IMR-90 (cell line): ENCODE measurements at regions not wholly inside any gene's neighbourhood (a gene's known extent, or its start where the extent isn't known, plus 50 kb on each side); places are given as distances from the start of the nearest gene placed in this dataset.

Source experiments
- ATAC-seq: fragments of 200-7000 bp; cut with Tn5 transposase; 2 replicates; pipeline ENCODE4 v1.9.1; 2020; ENCODE audit warnings: low read depth, mild to moderate bottlenecking, moderate library complexity
- BruUV-seq: library from RNA; stranded (reverse); fragments of 400-500 nt; replicated peaks from 2 replicates; lab custom pipeline; 2021; lab: Mats Ljungman, UMichigan
- CTCF ChIA-PET: fragments of 300-600 bp; formaldehyde crosslinking; extraction: SDS; loops from one replicate; lab custom pipeline; 2021; ENCODE audit warnings: antibody characterized with exemption; lab: Yijun Ruan, JAX
- POLR2A ChIA-PET: fragments of 300-600 bp; sonication (Branson Sonifier 250); formaldehyde crosslinking; loops from one replicate; lab custom pipeline; 2022; ENCODE audit warnings: antibody characterized with exemption; ENCODE audit not compliant: unreplicated experiment; lab: Charles Lee
- DNase-seq: peaks from one replicate; pipeline ENCODE4 v3.0.0; 2013
- H2AFZ ChIP-seq: replicated peaks from 2 replicates; pipeline ENCODE3; 2013; ENCODE audit warnings: low read length, mild to moderate bottlenecking; ENCODE audit not compliant: poor library complexity
- H2AK5ac ChIP-seq: 2 replicates; pipeline ENCODE4 v1.6.1; 2013; ENCODE audit warnings: low read depth, low read length, inconsistent platforms
- H2AK9ac ChIP-seq: replicated peaks from 2 replicates; pipeline ENCODE3; 2013; ENCODE audit warnings: mild to moderate bottlenecking, low read depth, low read length, moderate library complexity; ENCODE audit not compliant: poor library complexity
- H2BK120ac ChIP-seq: 2 replicates; pipeline ENCODE4 v1.6.1; 2013; ENCODE audit warnings: low read depth, low read length, inconsistent platforms
- H2BK15ac ChIP-seq: 3 replicates; pipeline ENCODE4 v1.6.1; 2013; ENCODE audit warnings: low read depth, low read length, inconsistent platforms
- H2BK20ac ChIP-seq: 2 replicates; pipeline ENCODE4 v1.6.1; 2013; ENCODE audit warnings: low read depth, mild to moderate bottlenecking, inconsistent platforms, low read length, moderate library complexity
- H2BK5ac ChIP-seq: 2 replicates; pipeline ENCODE4 v1.6.1; 2013; ENCODE audit warnings: mild to moderate bottlenecking, low read depth, low read length, inconsistent platforms; ENCODE audit not compliant: poor library complexity, severe bottlenecking
- H3K14ac ChIP-seq: replicated peaks from 2 replicates; pipeline ENCODE4 v1.6.1; 2013; ENCODE audit warnings: low read depth, low read length, inconsistent platforms
- H3K18ac ChIP-seq: 2 replicates; pipeline ENCODE4 v1.6.1; 2013; ENCODE audit warnings: low read depth, low read length, control low read depth
- H3K23ac ChIP-seq: 2 replicates; pipeline ENCODE4 v1.6.1; 2013; ENCODE audit warnings: low read depth, low read length, inconsistent platforms
- H3K27ac ChIP-seq: 2 replicates; pipeline ENCODE4 v1.5.1; 2013; ENCODE audit warnings: mild to moderate bottlenecking, control low read depth, low read length; ENCODE audit not compliant: insufficient read depth
- H3K27me3 ChIP-seq: 2 replicates; pipeline ENCODE4 v1.6.1; 2013; ENCODE audit warnings: low read length; ENCODE audit not compliant: control insufficient read depth, insufficient read depth
- H3K36me3 ChIP-seq: 2 replicates; pipeline ENCODE4 v1.6.1; 2013; ENCODE audit warnings: low read length, mixed read lengths; ENCODE audit not compliant: control insufficient read depth, insufficient read depth
- H3K4ac ChIP-seq: 2 replicates; pipeline ENCODE4 v1.6.1; 2013; ENCODE audit warnings: low read depth, low read length, inconsistent platforms
- H3K4me1 ChIP-seq: 2 replicates; pipeline ENCODE4 v1.6.1; 2013; ENCODE audit warnings: low read length, mixed read lengths; ENCODE audit not compliant: control insufficient read depth, insufficient read depth
- H3K4me2 ChIP-seq: 2 replicates; pipeline ENCODE4 v1.6.1; 2013; ENCODE audit warnings: low read depth, mild to moderate bottlenecking, control low read depth, low read length, moderate library complexity
- H3K4me3 ChIP-seq: 2 replicates; pipeline ENCODE4 v1.5.1; 2013; ENCODE audit warnings: low read depth, mild to moderate bottlenecking, control low read depth, low read length, moderate library complexity; ENCODE audit not compliant: insufficient read depth
- H3K56ac ChIP-seq: 2 replicates; pipeline ENCODE4 v1.6.1; 2013; ENCODE audit warnings: low read length, inconsistent platforms; ENCODE audit not compliant: insufficient read depth; ENCODE audit errors: extremely low read depth
- H3K79me1 ChIP-seq, 2 experiments: 2 replicates each; pipeline ENCODE4 v1.6.1; 2013; ENCODE audit warnings: low read length in 2 of 2, inconsistent platforms in 1 of 2, low read depth in 1 of 2
- H3K9ac ChIP-seq: 2 replicates; pipeline ENCODE4 v1.6.1; 2013; ENCODE audit warnings: low read depth, low read length, control low read depth
- H3K9me1 ChIP-seq: 2 replicates; pipeline ENCODE4 v1.6.1; 2013; ENCODE audit warnings: low read length, inconsistent platforms; ENCODE audit not compliant: insufficient read depth
- H3K9me3 ChIP-seq: 2 replicates; pipeline ENCODE4 v1.6.1; 2013; ENCODE audit warnings: low read length; ENCODE audit not compliant: control insufficient read depth, insufficient read depth
- H4K20me1 ChIP-seq: 2 replicates; pipeline ENCODE4 v1.6.1; 2013; ENCODE audit warnings: low read length, inconsistent platforms; ENCODE audit not compliant: insufficient read depth
- H4K5ac ChIP-seq: 2 replicates; pipeline ENCODE4 v1.6.1; 2013; ENCODE audit warnings: mild to moderate bottlenecking, low read depth, low read length, control low read depth
- H4K8ac ChIP-seq, 2 experiments: 2 replicates each; pipeline ENCODE4 v1.6.1; 2013; ENCODE audit warnings: low read depth in 2 of 2, low read length in 2 of 2, control low read depth in 1 of 2, inconsistent platforms in 1 of 2
- H4K91ac ChIP-seq: 2 replicates; pipeline ENCODE4 v1.6.1; 2013; ENCODE audit warnings: low read depth, low read length, inconsistent platforms; ENCODE audit not compliant: insufficient read depth
- RCOR1 ChIP-seq: IDR thresholded peaks from 2 replicates; pipeline ENCODE4 v1.6.1; 2012; ENCODE audit warnings: mild to moderate bottlenecking, low read length, improper control_type of control experiment; ENCODE audit not compliant: insufficient replicate concordance
- WGBS, 2 experiments: methylation state at CpG; one replicate each; pipeline versions ENCODE4 v1.1.5 to v1.1.7; 2013; ENCODE audit warnings: missing lambda C conversion rate in 2 of 2; ENCODE audit not compliant: insufficient read length in 1 of 2; ENCODE audit errors: extremely low coverage in 2 of 2; 5-methylcytosine and 5-hydroxymethylcytosine counted together
- dilution Hi-C: fragments of 300-500 bp; cut with HindIII; formaldehyde crosslinking; loops from one replicate; pipeline ENCODE4 v1.14.3; 2018; ENCODE audit warnings: low sequenced_read_pairs; ENCODE audit not compliant: unreplicated experiment
- in situ Hi-C: fragments of 300-500 bp; cut with MboI; formaldehyde crosslinking; loops from 3 replicates; pipeline ENCODE4 v1.14.3; 2019; ENCODE audit warnings: low sequenced_read_pairs, inconsistent platforms, mixed read lengths
- intact Hi-C: fragments of 100-400 bp; cut with micrococcal nuclease; formaldehyde crosslinking; loops from 2 replicates; pipeline ENCODE4 v1.10.0; 2022

GRCh38 chr5:85132269-85132668 is 747.6 kb upstream of the EDIL3 start:
- H3K23ac ChIP-seq: no peak overlapping the region
- H3K9ac ChIP-seq: no peak overlapping the region
- no peak overlapping the region for H4K91ac ChIP-seq
- dilution Hi-C loops (no loop called here), intact Hi-C loops (no loop called here), in situ Hi-C loops (no loop called here)
- H4K5ac ChIP-seq: no peak overlapping the region
- H3K27ac ChIP-seq: no peak overlapping the region; the same call in 1 of the 2 replicates
- no peak overlapping the region for H2BK120ac ChIP-seq
- ChIA-PET POLR2A (no interaction called here), CTCF (no interaction called here)
- H2BK15ac ChIP-seq: no peak overlapping the region
- BruUV-seq: no TSS peak
- H2BK20ac ChIP-seq: no peak overlapping the region
- DNase-seq (peak; percentile 29), ATAC-seq (peak; percentile 74)
- H3K4me1 ChIP-seq: no peaks in the 10 kb centered on the region
- H4K20me1 ChIP-seq: no peaks in the 10 kb centered on the region
- H3K4me3 ChIP-seq: no peak overlapping the region
- no CpG with 5 or more reads among the region's 1 CpG for WGBS, 2 experiments
- no peak overlapping the region for H3K14ac ChIP-seq
- no peak overlapping the region for H2BK5ac ChIP-seq
- H4K8ac ChIP-seq: no peak overlapping the region
- no peaks in the 10 kb centered on the region for H3K9me3 ChIP-seq
- no peaks in the 10 kb centered on the region for H3K36me3 ChIP-seq
- no peak overlapping the region for H2AK5ac ChIP-seq
- H3K79me1 ChIP-seq: no peaks in the 10 kb centered on the region
- no peak overlapping the region for H2AFZ ChIP-seq
- H3K4ac ChIP-seq: no peak overlapping the region
- no peak overlapping the region for H3K56ac ChIP-seq
- no peak overlapping the region; the same call in 1 of the 2 replicates for H3K4me2 ChIP-seq
- H3K27me3 ChIP-seq: no peaks in the 10 kb centered on the region
- no peaks in the 10 kb centered on the region for H3K9me1 ChIP-seq
- no peak for TF ChIP-seq RCOR1
- H3K18ac ChIP-seq: no peak overlapping the region
- no peak overlapping the region for H2AK9ac ChIP-seq
